ENCODE measurements at regions not wholly inside any gene's neighbourhood (a gene's known extent, or its start where the extent isn't known, plus 50 kb on each side); places are given as distances from the start of the nearest gene placed in this dataset.

DNA sequence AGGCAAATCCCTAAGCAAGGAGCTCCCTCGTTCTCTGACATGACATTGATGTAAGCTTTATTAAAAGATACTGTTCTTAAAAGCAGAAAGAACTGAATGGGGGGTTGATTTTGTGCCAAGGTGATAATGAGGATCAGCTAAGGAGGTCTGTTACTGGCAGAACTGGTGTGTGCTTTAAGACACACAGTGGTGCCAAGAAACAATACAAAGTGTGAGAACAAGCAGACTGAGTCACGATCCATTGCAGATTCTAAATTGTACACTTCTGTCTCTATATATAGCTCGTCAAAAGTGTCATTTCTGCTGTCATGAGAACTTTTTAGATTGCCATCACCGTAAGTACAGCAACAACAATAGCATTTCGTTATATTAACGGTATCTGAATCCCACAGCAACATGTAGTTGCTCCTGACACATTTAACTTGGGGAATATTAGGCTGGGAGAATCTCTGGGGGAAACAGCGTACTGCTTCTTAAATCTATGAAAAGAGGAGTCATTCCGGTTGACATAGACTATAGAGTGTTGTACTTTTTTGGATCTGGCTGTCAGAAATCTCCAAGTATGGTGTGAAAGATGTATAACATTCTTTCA lies 151.3 kb upstream of the PRKD1 start:
- Histone ChIP-seq H3K4me2 (no peak overlapping the region), H3F3A (replicated peaks; ENCODE audit: low read depth) (no peaks in the 10 kb centered on the region), H3K36me3 (ENCODE audit: insufficient read depth) (no peaks in the 10 kb centered on the region), H3K27me3 (ENCODE audit: insufficient read depth) (no peaks in the 10 kb centered on the region), H3K4me1 (ENCODE audit: insufficient read depth) (0 out of 2 replicates have a peak, but pooled peaks cover 5% of the 10 kb centered on the region), H3K4me3 (no peak overlapping the region), H4K20me1 (replicated peaks; ENCODE audit: insufficient read depth) (no peaks in the 10 kb centered on the region), H2AFZ (no peak overlapping the region), H3K9me2 (ENCODE audit: insufficient read depth) (0 out of 2 replicates have a peak, but pooled peaks cover 3% of the 10 kb centered on the region), H3K27ac (ENCODE audit: low read depth) (no peak overlapping the region), H3K79me2 (replicated peaks; ENCODE audit: insufficient read depth) (no peaks in the 10 kb centered on the region)
- no peak for ATAC-seq
- peaks cover 9% of the 10 kb centered on the region; the same call in 2 of the 3 replicates for H3K9me3 Mint-ChIP-seq
- no peaks in the 10 kb centered on the region for H3K27me3 Mint-ChIP-seq (ENCODE audit: insufficient read depth, low read depth, poor library complexity)
- TF ChIP-seq CREB1 (CRISPR knock-in tag; IDR thresholded peaks at IDR 0.05; ENCODE audit: low read depth) (no peak), ZNF114 (CRISPR knock-in tag; IDR thresholded peaks at IDR 0.05) (no peak), NANOG (IDR thresholded peaks at IDR 0.05; ENCODE audit: borderline replicate concordance) (no peak), EZH2 (IDR thresholded peaks at IDR 0.05; ENCODE audit: low read depth, unreplicated experiment) (no peak), STAT1 (IDR thresholded peaks at IDR 0.05; ENCODE audit: unreplicated experiment) (no peak), EZH2phosphoT487 (IDR thresholded peaks at IDR 0.05; ENCODE audit: unreplicated experiment) (no peak)
- TF ChIP-seq, protein P1, sequence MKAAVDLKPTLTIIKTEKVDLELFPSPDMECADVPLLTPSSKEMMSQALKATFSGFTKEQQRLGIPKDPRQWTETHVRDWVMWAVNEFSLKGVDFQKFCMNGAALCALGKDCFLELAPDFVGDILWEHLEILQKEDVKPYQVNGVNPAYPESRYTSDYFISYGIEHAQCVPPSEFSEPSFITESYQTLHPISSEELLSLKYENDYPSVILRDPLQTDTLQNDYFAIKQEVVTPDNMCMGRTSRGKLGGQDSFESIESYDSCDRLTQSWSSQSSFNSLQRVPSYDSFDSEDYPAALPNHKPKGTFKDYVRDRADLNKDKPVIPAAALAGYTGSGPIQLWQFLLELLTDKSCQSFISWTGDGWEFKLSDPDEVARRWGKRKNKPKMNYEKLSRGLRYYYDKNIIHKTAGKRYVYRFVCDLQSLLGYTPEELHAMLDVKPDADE (IDR thresholded peaks at IDR 0.05) = no peak
- TF ChIP-seq, protein P2, sequence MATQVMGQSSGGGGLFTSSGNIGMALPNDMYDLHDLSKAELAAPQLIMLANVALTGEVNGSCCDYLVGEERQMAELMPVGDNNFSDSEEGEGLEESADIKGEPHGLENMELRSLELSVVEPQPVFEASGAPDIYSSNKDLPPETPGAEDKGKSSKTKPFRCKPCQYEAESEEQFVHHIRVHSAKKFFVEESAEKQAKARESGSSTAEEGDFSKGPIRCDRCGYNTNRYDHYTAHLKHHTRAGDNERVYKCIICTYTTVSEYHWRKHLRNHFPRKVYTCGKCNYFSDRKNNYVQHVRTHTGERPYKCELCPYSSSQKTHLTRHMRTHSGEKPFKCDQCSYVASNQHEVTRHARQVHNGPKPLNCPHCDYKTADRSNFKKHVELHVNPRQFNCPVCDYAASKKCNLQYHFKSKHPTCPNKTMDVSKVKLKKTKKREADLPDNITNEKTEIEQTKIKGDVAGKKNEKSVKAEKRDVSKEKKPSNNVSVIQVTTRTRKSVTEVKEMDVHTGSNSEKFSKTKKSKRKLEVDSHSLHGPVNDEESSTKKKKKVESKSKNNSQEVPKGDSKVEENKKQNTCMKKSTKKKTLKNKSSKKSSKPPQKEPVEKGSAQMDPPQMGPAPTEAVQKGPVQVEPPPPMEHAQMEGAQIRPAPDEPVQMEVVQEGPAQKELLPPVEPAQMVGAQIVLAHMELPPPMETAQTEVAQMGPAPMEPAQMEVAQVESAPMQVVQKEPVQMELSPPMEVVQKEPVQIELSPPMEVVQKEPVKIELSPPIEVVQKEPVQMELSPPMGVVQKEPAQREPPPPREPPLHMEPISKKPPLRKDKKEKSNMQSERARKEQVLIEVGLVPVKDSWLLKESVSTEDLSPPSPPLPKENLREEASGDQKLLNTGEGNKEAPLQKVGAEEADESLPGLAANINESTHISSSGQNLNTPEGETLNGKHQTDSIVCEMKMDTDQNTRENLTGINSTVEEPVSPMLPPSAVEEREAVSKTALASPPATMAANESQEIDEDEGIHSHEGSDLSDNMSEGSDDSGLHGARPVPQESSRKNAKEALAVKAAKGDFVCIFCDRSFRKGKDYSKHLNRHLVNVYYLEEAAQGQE (IDR thresholded peaks at IDR 0.05; ENCODE audit: unreplicated experiment) = no peak
- TF ChIP-seq, protein P3, sequence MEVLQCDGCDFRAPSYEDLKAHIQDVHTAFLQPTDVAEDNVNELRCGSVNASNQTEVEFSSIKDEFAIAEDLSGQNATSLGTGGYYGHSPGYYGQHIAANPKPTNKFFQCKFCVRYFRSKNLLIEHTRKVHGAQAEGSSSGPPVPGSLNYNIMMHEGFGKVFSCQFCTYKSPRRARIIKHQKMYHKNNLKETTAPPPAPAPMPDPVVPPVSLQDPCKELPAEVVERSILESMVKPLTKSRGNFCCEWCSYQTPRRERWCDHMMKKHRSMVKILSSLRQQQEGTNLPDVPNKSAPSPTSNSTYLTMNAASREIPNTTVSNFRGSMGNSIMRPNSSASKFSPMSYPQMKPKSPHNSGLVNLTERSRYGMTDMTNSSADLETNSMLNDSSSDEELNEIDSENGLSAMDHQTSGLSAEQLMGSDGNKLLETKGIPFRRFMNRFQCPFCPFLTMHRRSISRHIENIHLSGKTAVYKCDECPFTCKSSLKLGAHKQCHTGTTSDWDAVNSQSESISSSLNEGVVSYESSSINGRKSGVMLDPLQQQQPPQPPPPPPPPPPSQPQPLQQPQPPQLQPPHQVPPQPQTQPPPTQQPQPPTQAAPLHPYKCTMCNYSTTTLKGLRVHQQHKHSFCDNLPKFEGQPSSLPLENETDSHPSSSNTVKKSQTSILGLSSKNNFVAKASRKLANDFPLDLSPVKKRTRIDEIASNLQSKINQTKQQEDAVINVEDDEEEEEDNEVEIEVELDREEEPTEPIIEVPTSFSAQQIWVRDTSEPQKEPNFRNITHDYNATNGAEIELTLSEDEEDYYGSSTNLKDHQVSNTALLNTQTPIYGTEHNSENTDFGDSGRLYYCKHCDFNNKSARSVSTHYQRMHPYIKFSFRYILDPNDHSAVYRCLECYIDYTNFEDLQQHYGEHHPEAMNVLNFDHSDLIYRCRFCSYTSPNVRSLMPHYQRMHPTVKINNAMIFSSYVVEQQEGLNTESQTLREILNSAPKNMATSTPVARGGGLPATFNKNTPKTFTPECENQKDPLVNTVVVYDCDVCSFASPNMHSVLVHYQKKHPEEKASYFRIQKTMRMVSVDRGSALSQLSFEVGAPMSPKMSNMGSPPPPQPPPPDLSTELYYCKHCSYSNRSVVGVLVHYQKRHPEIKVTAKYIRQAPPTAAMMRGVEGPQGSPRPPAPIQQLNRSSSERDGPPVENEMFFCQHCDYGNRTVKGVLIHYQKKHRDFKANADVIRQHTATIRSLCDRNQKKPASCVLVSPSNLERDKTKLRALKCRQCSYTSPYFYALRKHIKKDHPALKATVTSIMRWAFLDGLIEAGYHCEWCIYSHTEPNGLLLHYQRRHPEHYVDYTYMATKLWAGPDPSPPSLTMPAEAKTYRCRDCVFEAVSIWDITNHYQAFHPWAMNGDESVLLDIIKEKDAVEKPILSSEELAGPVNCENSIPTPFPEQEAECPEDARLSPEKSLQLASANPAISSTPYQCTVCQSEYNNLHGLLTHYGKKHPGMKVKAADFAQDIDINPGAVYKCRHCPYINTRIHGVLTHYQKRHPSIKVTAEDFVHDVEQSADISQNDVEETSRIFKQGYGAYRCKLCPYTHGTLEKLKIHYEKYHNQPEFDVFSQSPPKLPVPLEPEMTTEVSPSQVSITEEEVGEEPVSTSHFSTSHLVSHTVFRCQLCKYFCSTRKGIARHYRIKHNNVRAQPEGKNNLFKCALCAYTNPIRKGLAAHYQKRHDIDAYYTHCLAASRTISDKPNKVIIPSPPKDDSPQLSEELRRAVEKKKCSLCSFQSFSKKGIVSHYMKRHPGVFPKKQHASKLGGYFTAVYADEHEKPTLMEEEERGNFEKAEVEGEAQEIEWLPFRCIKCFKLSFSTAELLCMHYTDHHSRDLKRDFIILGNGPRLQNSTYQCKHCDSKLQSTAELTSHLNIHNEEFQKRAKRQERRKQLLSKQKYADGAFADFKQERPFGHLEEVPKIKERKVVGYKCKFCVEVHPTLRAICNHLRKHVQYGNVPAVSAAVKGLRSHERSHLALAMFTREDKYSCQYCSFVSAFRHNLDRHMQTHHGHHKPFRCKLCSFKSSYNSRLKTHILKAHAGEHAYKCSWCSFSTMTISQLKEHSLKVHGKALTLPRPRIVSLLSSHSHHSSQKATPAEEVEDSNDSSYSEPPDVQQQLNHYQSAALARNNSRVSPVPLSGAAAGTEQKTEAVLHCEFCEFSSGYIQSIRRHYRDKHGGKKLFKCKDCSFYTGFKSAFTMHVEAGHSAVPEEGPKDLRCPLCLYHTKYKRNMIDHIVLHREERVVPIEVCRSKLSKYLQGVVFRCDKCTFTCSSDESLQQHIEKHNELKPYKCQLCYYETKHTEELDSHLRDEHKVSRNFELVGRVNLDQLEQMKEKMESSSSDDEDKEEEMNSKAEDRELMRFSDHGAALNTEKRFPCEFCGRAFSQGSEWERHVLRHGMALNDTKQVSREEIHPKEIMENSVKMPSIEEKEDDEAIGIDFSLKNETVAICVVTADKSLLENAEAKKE (CRISPR knock-in tag; IDR thresholded peaks at IDR 0.05) = no peak
- H3K4me1 Mint-ChIP-seq = peaks cover 4% of the 10 kb centered on the region; the same call in 2 of the 3 replicates
- H3K36me3 Mint-ChIP-seq (ENCODE audit: low read depth) = peaks cover 2% of the 10 kb centered on the region; the same call in 2 of the 3 replicates
- no peak overlapping the region for H3K4me3 Mint-ChIP-seq
- H3K27ac Mint-ChIP-seq = no peak overlapping the region
- no peak for DNase-seq (ENCODE audit: low spot score)

Data from GM23338 (cell line).